Naive thymus-derived CD4-positive, alpha-beta T cell (primary cell): ENCODE measurements at regions not wholly inside any gene's neighbourhood (a gene's known extent, or its start where the extent isn't known, plus 50 kb on each side); places are given as distances from the start of the nearest gene placed in this dataset.

Experiments
- ATAC-seq: fragments of 150-1000 bp; cut with Tn5 transposase; 2 replicates; pipeline ENCODE4 v1.10.0; 2021; ENCODE audit warnings: mild to moderate bottlenecking, moderate library complexity
- CTCF ChIA-PET: fragments of 350-600 bp; sonication (Branson Sonifier 250); formaldehyde crosslinking; loops from one replicate; lab custom pipeline; 2021; ENCODE audit warnings: antibody characterized with exemption; lab: Charles Lee
- POLR2A ChIA-PET: fragments of 350-600 bp; sonication (Branson Sonifier 250); formaldehyde crosslinking; loops from one replicate; lab custom pipeline; 2021; ENCODE audit warnings: antibody characterized with exemption, inconsistent platforms; lab: Charles Lee
- DNase-seq, 9 donors: peaks; one replicate each; pipeline versions ENCODE4 v3.0.0 to v3.0.0-alpha.2; 2020 to 2022; ENCODE audit warnings: mixed read lengths in 1 of 9
- H3K27ac ChIP-seq: one replicate; pipeline ENCODE4 v1.7.0; 2013; ENCODE audit warnings: mild to moderate bottlenecking, low read depth, low read length, moderate library complexity
- H3K27me3 ChIP-seq, 2 donors: one replicate each; pipeline ENCODE4 v1.7.0; 2013; ENCODE audit warnings: low read length in 2 of 2, mild to moderate bottlenecking in 2 of 2, moderate library complexity in 2 of 2; ENCODE audit not compliant: control insufficient read depth in 2 of 2, insufficient read depth in 2 of 2
- H3K36me3 ChIP-seq, 3 experiments: 1 replicate in 2 of 3; 2 replicates in 1 of 3; pipeline ENCODE4 v1.7.0; 2013; ENCODE audit warnings: low read length in 3 of 3, mild to moderate bottlenecking in 3 of 3, moderate library complexity in 1 of 3; ENCODE audit not compliant: insufficient read depth in 3 of 3, control insufficient read depth in 2 of 3
- H3K4me1 ChIP-seq, 2 donors: one replicate each; pipeline ENCODE4 v1.7.0; 2013; ENCODE audit warnings: low read length in 2 of 2, mild to moderate bottlenecking in 2 of 2, moderate library complexity in 1 of 2; ENCODE audit not compliant: control insufficient read depth in 2 of 2, insufficient read depth in 2 of 2
- H3K4me3 ChIP-seq: 2 replicates; pipeline ENCODE4 v1.7.0; 2013; ENCODE audit warnings: mild to moderate bottlenecking, low read length
- H3K9me3 ChIP-seq, 3 experiments: 1 replicate in 2 of 3; 2 replicates in 1 of 3; pipeline ENCODE4 v1.7.0; 2013; ENCODE audit warnings: low read length in 3 of 3; ENCODE audit not compliant: control insufficient read depth in 2 of 3
- H3K27ac Mint-ChIP-seq, 9 donors: one replicate each; pipeline ENCODE4 v1.8.0; 2020 to 2022; ENCODE audit warnings: mixed read lengths in 9 of 9, mild to moderate bottlenecking in 8 of 9, moderate library complexity in 5 of 9, inconsistent platforms in 2 of 9
- H3K27me3 Mint-ChIP-seq, 5 donors: one replicate each; pipeline ENCODE4 v1.8.0; 2021 to 2022; ENCODE audit warnings: mixed read lengths in 5 of 5, mild to moderate bottlenecking in 1 of 5
- H3K36me3 Mint-ChIP-seq, 5 donors: one replicate each; pipeline ENCODE4 v1.8.0; 2020 to 2022; ENCODE audit warnings: mixed read lengths in 5 of 5, mild to moderate bottlenecking in 3 of 5, inconsistent platforms in 1 of 5
- H3K4me1 Mint-ChIP-seq, 7 donors: one replicate each; pipeline ENCODE4 v1.8.0; 2020 to 2022; ENCODE audit warnings: mixed read lengths in 7 of 7, mild to moderate bottlenecking in 3 of 7, inconsistent platforms in 1 of 7
- H3K4me3 Mint-ChIP-seq, 10 donors: one replicate each; pipeline ENCODE4 v1.8.0; 2020 to 2022; ENCODE audit warnings: mild to moderate bottlenecking in 10 of 10, mixed read lengths in 10 of 10, moderate library complexity in 6 of 10, inconsistent platforms in 2 of 10
- H3K9me3 Mint-ChIP-seq, 11 donors: one replicate each; pipeline ENCODE4 v1.8.0; 2020 to 2022; ENCODE audit warnings: mixed read lengths in 11 of 11, mild to moderate bottlenecking in 4 of 11, inconsistent platforms in 1 of 11, moderate library complexity in 1 of 11
- intact Hi-C, 2 donors: fragments of 100-400 bp; cut with micrococcal nuclease; formaldehyde crosslinking; loops; one replicate each; pipeline ENCODE4 v1.15.1; 2023

DNA sequence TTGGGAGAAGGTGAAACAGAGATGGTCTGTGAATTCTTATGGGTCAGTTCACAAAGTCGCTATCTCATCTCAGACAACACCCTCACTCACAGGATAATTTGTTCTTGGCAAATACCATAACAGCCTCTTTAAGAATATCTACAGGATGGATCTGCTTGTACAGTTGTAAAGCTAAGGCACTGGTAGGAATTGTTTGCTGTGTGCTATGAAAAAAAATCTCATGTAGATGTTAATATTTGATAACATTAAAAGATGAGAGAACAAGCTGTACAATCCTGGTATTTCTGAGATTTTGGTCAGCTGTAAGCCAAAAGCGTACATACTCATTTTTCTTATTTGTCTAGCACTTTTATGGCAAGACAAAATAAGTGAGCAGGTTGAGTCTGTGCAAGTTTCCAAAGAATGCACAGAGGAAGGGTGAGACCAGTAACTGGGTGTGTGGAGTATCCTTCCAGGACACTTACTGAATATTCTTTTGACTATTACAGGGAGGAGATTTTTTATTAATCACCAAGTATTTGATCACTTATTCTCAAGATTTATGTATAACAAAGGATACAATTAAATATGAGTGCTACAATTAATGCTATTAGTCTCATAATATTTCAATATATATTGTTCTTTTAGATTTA lies 814.5 kb upstream of the MIR17HG start:
- Mint-ChIP-seq H3K36me3 (no peaks in the 10 kb centered on the region), H3K4me3 (no peak overlapping the region), H3K4me1 (no peaks in the 10 kb centered on the region), H3K9me3 (peaks cover 0 to 10% (median 3%) of the 10 kb centered on the region in 11 donors), H3K27me3 (no peaks in the 10 kb centered on the region), H3K27ac (no peak overlapping the region)
- Histone ChIP-seq H3K4me1 (no peaks in the 10 kb centered on the region), H3K9me3 (no peaks in the 10 kb centered on the region), H3K4me3 (no peak overlapping the region), H3K36me3 (no peaks in the 10 kb centered on the region), H3K27me3 (no peaks in the 10 kb centered on the region), H3K27ac (no peak overlapping the region)
- ATAC-seq (no peak), DNase-seq (no peak)
- ChIA-PET CTCF (no interaction called here), POLR2A (no interaction called here)
- intact Hi-C loops, result no loop called here

DNA sequence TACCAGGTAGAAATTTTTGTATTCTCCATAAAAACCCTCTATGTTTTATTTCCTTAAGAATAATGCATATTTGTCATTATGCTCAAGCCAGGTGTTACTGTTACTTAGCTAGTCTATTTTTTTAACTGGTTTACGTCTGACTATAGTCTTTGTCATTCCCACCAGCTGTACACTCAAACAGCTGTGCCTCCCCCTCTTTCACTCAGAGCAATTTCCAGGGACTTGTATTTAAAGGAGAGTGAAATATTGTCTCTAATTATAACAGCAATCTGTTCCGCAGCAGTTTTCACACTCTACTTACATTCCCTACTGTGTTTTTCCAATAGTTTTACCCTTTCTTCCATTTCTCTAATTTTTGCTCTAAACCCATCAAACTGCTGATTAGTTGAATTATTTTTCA lies 813.6 kb upstream of the MIR17HG start:
- POLR2A ChIA-PET, result no interaction called here
- H3K4me1 ChIP-seq, result no peaks in the 10 kb centered on the region
- DNase-seq (no peak), ATAC-seq (no peak)
- CTCF ChIA-PET, result no interaction called here
- H3K9me3 Mint-ChIP-seq, result peaks cover 0 to 16% (median 3%) of the 10 kb centered on the region in 11 donors
- no peaks in the 10 kb centered on the region for H3K36me3 ChIP-seq
- H3K27me3 Mint-ChIP-seq, result no peaks in the 10 kb centered on the region
- H3K4me3 ChIP-seq, result no peak overlapping the region
- H3K36me3 Mint-ChIP-seq, result no peaks in the 10 kb centered on the region
- no peak overlapping the region for H3K27ac ChIP-seq
- H3K27me3 ChIP-seq, result no peaks in the 10 kb centered on the region
- H3K27ac Mint-ChIP-seq, result no peak overlapping the region
- H3K4me1 Mint-ChIP-seq, result no peaks in the 10 kb centered on the region
- no peaks in the 10 kb centered on the region for H3K9me3 ChIP-seq
- no peak overlapping the region for H3K4me3 Mint-ChIP-seq
- intact Hi-C loops, result no loop called here

DNA sequence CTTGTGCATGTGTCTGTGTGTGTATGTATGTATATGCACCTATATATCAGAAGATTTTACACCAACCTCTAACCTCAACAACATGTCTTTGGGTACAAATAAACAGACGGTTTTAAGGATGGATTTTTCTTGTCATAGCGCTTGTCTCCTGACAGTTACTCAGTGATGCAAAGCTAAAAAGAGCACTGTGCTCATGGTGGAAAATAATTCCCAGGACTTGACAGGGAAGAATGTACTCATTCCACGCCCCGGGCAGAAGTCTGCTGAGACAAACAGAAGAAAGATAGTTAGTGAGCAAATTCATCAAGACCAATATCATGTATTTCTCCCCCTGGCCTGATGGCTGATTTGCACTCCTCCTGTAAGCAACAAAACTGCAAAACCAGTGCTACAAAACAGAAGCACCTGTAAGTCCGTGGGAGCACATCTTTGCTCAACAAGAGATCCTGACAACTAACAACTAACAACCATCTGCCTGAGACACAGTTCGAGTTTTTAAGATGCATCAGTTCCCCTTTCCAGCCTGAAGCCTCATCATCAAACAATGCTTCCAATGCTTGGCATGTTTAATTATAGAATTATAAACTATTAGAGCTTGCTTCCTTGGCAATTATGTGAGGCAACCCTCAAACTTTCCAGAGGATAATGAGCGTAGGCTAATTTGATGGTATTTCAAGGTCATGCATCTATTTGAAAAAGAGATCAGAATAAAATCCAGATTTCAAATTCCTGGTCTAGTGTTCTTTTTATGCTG lies 812.7 kb upstream of the MIR17HG start:
- no peaks in the 10 kb centered on the region for H3K4me1 ChIP-seq
- POLR2A ChIA-PET, result no interaction called here

DNA sequence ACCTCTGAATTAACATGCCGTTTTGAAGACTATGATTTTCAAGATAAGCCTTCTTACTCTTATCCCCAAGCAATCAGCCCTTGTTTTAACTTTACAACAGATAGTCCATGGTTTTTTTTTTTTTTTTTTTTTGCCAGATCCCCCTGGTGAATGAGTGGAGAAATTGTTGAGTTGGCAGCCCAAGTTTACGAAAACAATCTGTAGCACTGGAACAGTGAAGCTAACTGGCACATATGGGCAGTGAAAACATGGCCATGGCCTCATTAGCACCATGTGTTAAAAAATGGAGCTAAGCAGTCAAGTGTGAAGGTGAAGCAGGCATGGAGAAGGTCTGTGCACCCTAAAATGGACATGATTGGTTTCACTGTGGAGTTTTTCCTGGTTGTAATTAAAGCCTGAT lies 812.1 kb upstream of the MIR17HG start:
- CTCF ChIA-PET, result no interaction called here
- DNase-seq, result no peak
- intact Hi-C loops, result no loop called here
- POLR2A ChIA-PET, result no interaction called here
- no peaks in the 10 kb centered on the region for H3K4me1 Mint-ChIP-seq
- H3K36me3 Mint-ChIP-seq, result no peaks in the 10 kb centered on the region
- H3K4me3 Mint-ChIP-seq, result no peak overlapping the region
- H3K9me3 Mint-ChIP-seq, result peaks cover 0 to 26% (median 6%) of the 10 kb centered on the region in 11 donors
- Histone ChIP-seq H3K27me3 (no peaks in the 10 kb centered on the region), H3K27ac (no peak overlapping the region), H3K9me3 (no peaks in the 10 kb centered on the region), H3K36me3 (no peaks in the 10 kb centered on the region), H3K4me3 (no peak overlapping the region), H3K4me1 (no peaks in the 10 kb centered on the region)
- H3K27me3 Mint-ChIP-seq, result no peaks in the 10 kb centered on the region
- ATAC-seq, result no peak
- H3K27ac Mint-ChIP-seq, result no peak overlapping the region

More for the DNA sequence above, 812.7 kb upstream of the MIR17HG start:
- Mint-ChIP-seq H3K27ac (no peak overlapping the region), H3K4me3 (no peak overlapping the region), H3K36me3 (no peaks in the 10 kb centered on the region), H3K4me1 (no peaks in the 10 kb centered on the region), H3K9me3 (peaks cover 0 to 20% (median 6%) of the 10 kb centered on the region in 11 donors), H3K27me3 (no peaks in the 10 kb centered on the region)
- Histone ChIP-seq H3K27ac (no peak overlapping the region), H3K4me3 (no peak overlapping the region), H3K36me3 (no peaks in the 10 kb centered on the region), H3K9me3 (no peaks in the 10 kb centered on the region), H3K27me3 (no peaks in the 10 kb centered on the region)
- CTCF ChIA-PET, result no interaction called here
- ATAC-seq (no peak), DNase-seq (no peak)
- intact Hi-C loops, result no loop called here

DNA sequence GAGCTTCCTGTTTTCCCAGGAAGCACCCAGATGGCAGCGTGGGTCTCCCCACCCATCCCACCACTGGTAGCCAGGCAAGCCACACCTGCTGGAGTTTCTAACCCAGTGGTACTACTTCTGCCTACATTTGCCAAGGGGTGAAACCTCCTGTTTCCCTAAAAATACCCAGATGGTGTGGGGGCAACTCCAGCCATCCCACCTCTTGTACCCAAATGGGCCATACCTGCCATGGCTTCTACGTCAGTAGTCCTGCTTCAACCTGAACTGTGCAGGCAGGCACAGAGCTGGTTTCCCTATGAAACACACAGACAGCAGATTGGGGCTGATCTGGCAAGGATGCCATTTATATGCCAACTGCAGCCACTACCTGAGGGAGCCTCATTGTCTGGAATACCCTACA lies 809.4 kb upstream of the MIR17HG start:
- Histone ChIP-seq H3K27ac (no peak overlapping the region), H3K4me1 (no peaks in the 10 kb centered on the region), H3K36me3 (no peaks in the 10 kb centered on the region), H3K9me3 (no peaks in the 10 kb centered on the region), H3K27me3 (no peaks in the 10 kb centered on the region), H3K4me3 (no peak overlapping the region)
- ATAC-seq, result no peak
- no peaks in the 10 kb centered on the region for H3K4me1 Mint-ChIP-seq
- H3K36me3 Mint-ChIP-seq, result no peaks in the 10 kb centered on the region
- no peak overlapping the region for H3K4me3 Mint-ChIP-seq
- ChIA-PET CTCF (no interaction called here), POLR2A (interaction anchor here (0.7 kb wide), 1 partner anchor 406 kb away, joined by 3 read pairs; no protein-coding TSS in a partner anchor)
- peaks cover 0 to 27% (median 8%) of the 10 kb centered on the region in 11 donors for H3K9me3 Mint-ChIP-seq
- intact Hi-C loops, result no loop called here
- H3K27me3 Mint-ChIP-seq, result no peaks in the 10 kb centered on the region
- no peak for DNase-seq
- H3K27ac Mint-ChIP-seq, result no peak overlapping the region

DNA sequence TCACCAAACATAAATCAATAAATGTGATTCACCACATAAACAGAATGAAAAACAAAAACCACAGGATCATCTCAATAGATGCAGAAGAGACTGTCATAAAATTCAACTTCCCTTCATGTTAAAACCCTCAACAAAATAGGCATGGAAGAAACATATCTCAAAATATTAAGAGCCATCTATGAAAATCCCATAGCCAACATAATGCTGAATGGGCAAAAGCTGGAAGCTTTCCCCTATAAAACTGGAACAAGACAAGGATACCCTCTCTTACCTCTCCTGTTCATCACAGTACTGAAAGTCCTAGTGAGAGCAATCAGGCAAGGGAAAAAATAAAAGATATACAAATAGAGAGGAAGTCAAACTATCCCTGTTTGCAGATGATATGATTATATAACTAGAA lies 806.1 kb upstream of the MIR17HG start:
- ChIA-PET POLR2A (no interaction called here), CTCF (no interaction called here)
- no peaks in the 10 kb centered on the region for H3K27me3 ChIP-seq
- no peak for ATAC-seq
- H3K27ac ChIP-seq, result no peak overlapping the region
- no peaks in the 10 kb centered on the region for H3K36me3 ChIP-seq
- no peak for DNase-seq
- H3K27ac Mint-ChIP-seq, result no peak overlapping the region
- no peak overlapping the region for H3K4me3 Mint-ChIP-seq
- H3K36me3 Mint-ChIP-seq, result no peaks in the 10 kb centered on the region
- no peaks in the 10 kb centered on the region for H3K4me1 Mint-ChIP-seq
- no peaks in the 10 kb centered on the region for H3K27me3 Mint-ChIP-seq
- no peaks in the 10 kb centered on the region for H3K9me3 ChIP-seq
- H3K9me3 Mint-ChIP-seq, result peaks cover 0 to 31% (median 11%) of the 10 kb centered on the region in 11 donors
- no peaks in the 10 kb centered on the region for H3K4me1 ChIP-seq
- H3K4me3 ChIP-seq, result no peak overlapping the region
- intact Hi-C loops, result no loop called here
